Neural cell (in vitro differentiated cells): ENCODE measurements at regions not wholly inside any gene's neighbourhood (a gene's known extent, or its start where the extent isn't known, plus 50 kb on each side); places are given as distances from the start of the nearest gene placed in this dataset.

Source experiments
- H2AFZ ChIP-seq: fragments of 200-600, 300-800 bp; sonication (generic), shearing (Covaris generic); 2 replicates; pipeline ENCODE4 v1.6.0; 2014; ENCODE audit warnings: low read depth, mild to moderate bottlenecking, antibody characterized with exemption, low read length, moderate library complexity
- H3F3A ChIP-seq: fragments of 200-600 bp; shearing (Covaris generic); 2 replicates; pipeline ENCODE4 v1.6.1; 2016; ENCODE audit warnings: mild to moderate bottlenecking, moderate library complexity, mixed read lengths, antibody characterized with exemption, low read length; ENCODE audit not compliant: insufficient read depth, poor library complexity, severe bottlenecking
- H3K27ac ChIP-seq: fragments of 200-600, 300-800 bp; sonication (generic), shearing (Covaris generic); 2 replicates; pipeline ENCODE4 v1.5.1; 2014; ENCODE audit warnings: mild to moderate bottlenecking, low read length, moderate library complexity
- H3K27me3 ChIP-seq: fragments of 300-800, 200-600 bp; sonication (generic), shearing (Covaris generic); 2 replicates; pipeline ENCODE4 v1.6.0; 2014; ENCODE audit warnings: mild to moderate bottlenecking, low read depth, low read length, moderate library complexity; ENCODE audit not compliant: insufficient read depth
- H3K36me3 ChIP-seq: fragments of 300-800, 200-600 bp; sonication (generic), shearing (Covaris generic); 2 replicates; pipeline ENCODE4 v1.5.1; 2014; ENCODE audit warnings: mild to moderate bottlenecking, antibody characterized with exemption, low read length, moderate library complexity; ENCODE audit not compliant: insufficient read depth
- H3K4me2 ChIP-seq: fragments of 300-800, 200-600 bp; sonication (generic), shearing (Covaris generic); 2 replicates; pipeline ENCODE4 v1.6.0; 2014; ENCODE audit warnings: mild to moderate bottlenecking, low read length
- H3K4me3 ChIP-seq: fragments of 300-800, 200-600 bp; sonication (generic), shearing (Covaris generic); 2 replicates; pipeline ENCODE4 v1.5.1; 2014; ENCODE audit warnings: mild to moderate bottlenecking, low read length, moderate library complexity
- H3K79me2 ChIP-seq: fragments of 200-600 bp; shearing (Covaris generic); replicated peaks from 2 replicates; pipeline ENCODE4 v1.6.0; 2014; ENCODE audit warnings: mild to moderate bottlenecking, low read length, moderate library complexity; ENCODE audit not compliant: insufficient read depth
- H3K9ac ChIP-seq: fragments of 300-800, 200-600 bp; sonication (generic), shearing (Covaris generic); 2 replicates; pipeline ENCODE4 v1.6.1; 2016; ENCODE audit warnings: mild to moderate bottlenecking, low read length, mixed read lengths
- H3K9me2 ChIP-seq: fragments of 200-600 bp; shearing (Covaris generic); 2 replicates; pipeline ENCODE4 v1.6.1; 2016; ENCODE audit warnings: mild to moderate bottlenecking, low read length, mixed read lengths; ENCODE audit not compliant: insufficient read depth
- H3K9me3 ChIP-seq: fragments of 200-600, 300-800 bp; sonication (generic), shearing (Covaris generic); 2 replicates; pipeline ENCODE4 v1.6.1; 2016; ENCODE audit warnings: mild to moderate bottlenecking, mixed run types, low read length, moderate library complexity, mixed read lengths
- H4K20me1 ChIP-seq: fragments of 200-600 bp; shearing (Covaris generic); 2 replicates; pipeline ENCODE4 v1.6.1; 2016; ENCODE audit warnings: mild to moderate bottlenecking, mixed run types; ENCODE audit not compliant: insufficient read depth
- CTCF ChIP-seq: fragments of 450-650 bp; IDR thresholded peaks from 2 replicates; pipeline ENCODE4 v1.5.1; 2014; ENCODE audit warnings: antibody characterized with exemption, mild to moderate bottlenecking, moderate library complexity; ENCODE audit not compliant: poor library complexity, severe bottlenecking
- EP300 ChIP-seq: fragments of 450-650 bp; conservative IDR thresholded peaks from 2 replicates; pipeline ENCODE4 v1.6.1; 2014; ENCODE audit warnings: antibody characterized with exemption, mild to moderate bottlenecking, moderate library complexity; ENCODE audit not compliant: poor library complexity, severe bottlenecking
- EZH2 ChIP-seq: fragments of 200-600, 300-800 bp; shearing (Covaris generic), sonication (generic); IDR thresholded peaks from 2 replicates; pipeline ENCODE4 v1.6.1; 2014; ENCODE audit warnings: antibody characterized with exemption, low read length, borderline replicate concordance, mild to moderate bottlenecking; ENCODE audit not compliant: insufficient read depth, poor library complexity, severe bottlenecking
- MXI1 ChIP-seq: fragments of 450-650 bp; conservative IDR thresholded peaks from 2 replicates; pipeline ENCODE4 v1.6.1; 2014; ENCODE audit warnings: antibody characterized with exemption, mild to moderate bottlenecking; ENCODE audit not compliant: poor library complexity, severe bottlenecking
- POLR2AphosphoS5 ChIP-seq: IDR thresholded peaks from 2 replicates; pipeline ENCODE4 v1.6.1; 2012
- RAD21 ChIP-seq: fragments of 450-650 bp; conservative IDR thresholded peaks from 2 replicates; pipeline ENCODE4 v1.6.1; 2014; ENCODE audit warnings: antibody characterized with exemption, mild to moderate bottlenecking, moderate library complexity
- REST ChIP-seq: IDR thresholded peaks from 2 replicates; pipeline ENCODE4 v1.6.1; 2012; ENCODE audit warnings: borderline replicate concordance
- SMC3 ChIP-seq: fragments of 450-650 bp; conservative IDR thresholded peaks from 2 replicates; pipeline ENCODE4 v1.6.1; 2014; ENCODE audit warnings: antibody characterized with exemption, mild to moderate bottlenecking, moderate library complexity; ENCODE audit not compliant: poor library complexity
- TAF1 ChIP-seq: IDR thresholded peaks from 2 replicates; pipeline ENCODE4 v1.6.1; 2012; ENCODE audit warnings: low read depth

GRCh38 chr4:104938624-104939023 lies 208.1 kb upstream of the TET2 start:
- no peaks in the 10 kb centered on the region for H3K36me3 ChIP-seq
- no peak overlapping the region for H2AFZ ChIP-seq
- H3K9ac ChIP-seq = no peak overlapping the region
- H3K4me3 ChIP-seq = no peak overlapping the region
- H3K4me2 ChIP-seq = no peak overlapping the region
- H3K27me3 ChIP-seq = no peaks in the 10 kb centered on the region
- H4K20me1 ChIP-seq = no peaks in the 10 kb centered on the region
- H3K27ac ChIP-seq = no peak overlapping the region
- TF ChIP-seq SMC3 (no peak), RAD21 (no peak)
- H3K79me2 ChIP-seq = no peaks in the 10 kb centered on the region
- H3K9me3 ChIP-seq = no peaks in the 10 kb centered on the region
- H3F3A ChIP-seq = no peaks in the 10 kb centered on the region
- H3K9me2 ChIP-seq = no peaks in the 10 kb centered on the region

GRCh38 chr4:104940927-104941326 lies 205.7 kb upstream of the TET2 start:
- no peaks in the 10 kb centered on the region for H3K27me3 ChIP-seq
- no peaks in the 10 kb centered on the region for H3F3A ChIP-seq
- H3K4me3 ChIP-seq = peak overlapping the region; percentile 44
- no peaks in the 10 kb centered on the region for H3K9me3 ChIP-seq
- no peaks in the 10 kb centered on the region for H3K36me3 ChIP-seq
- H3K79me2 ChIP-seq = no peaks in the 10 kb centered on the region
- H2AFZ ChIP-seq = peak overlapping the region; percentile 22
- H3K9me2 ChIP-seq = no peaks in the 10 kb centered on the region
- no peaks in the 10 kb centered on the region for H4K20me1 ChIP-seq
- peak overlapping the region; percentile 34 for H3K9ac ChIP-seq
- TF ChIP-seq POLR2AphosphoS5 = no peak
- TF ChIP-seq EP300 = peak; percentile 58
- TF ChIP-seq CTCF = no peak
- no peak for TF ChIP-seq RAD21
- peak; percentile 99 for TF ChIP-seq REST
- no peak for TF ChIP-seq EZH2
- no peak for TF ChIP-seq TAF1
- no peak for TF ChIP-seq SMC3
- no peak for TF ChIP-seq MXI1
- H3K27ac ChIP-seq = peak overlapping the region; percentile 85
- H3K4me2 ChIP-seq = peak overlapping the region; percentile 14

- Histone ChIP-seq H3K4me3 (no peak overlapping the region), H3F3A (no peaks in the 10 kb centered on the region), H3K79me2 (no peaks in the 10 kb centered on the region), H4K20me1 (no peaks in the 10 kb centered on the region), H3K4me2 (peak overlapping the region; percentile 14), H2AFZ (no peak overlapping the region), H3K27ac (peak overlapping the region; percentile 85), H3K36me3 (no peaks in the 10 kb centered on the region), H3K9me2 (no peaks in the 10 kb centered on the region), H3K27me3 (no peaks in the 10 kb centered on the region), H3K9ac (no peak overlapping the region), H3K9me3 (no peaks in the 10 kb centered on the region)
- TF ChIP-seq EZH2 (no peak), CTCF (no peak), POLR2AphosphoS5 (no peak), SMC3 (no peak), MXI1 (no peak), TAF1 (no peak), EP300 (no peak), REST (no peak), RAD21 (no peak)
Observed at GRCh38 chr4:104941661-104942062, 205.0 kb upstream of the TET2 start.
